ENCODE measurements at regions not wholly inside any gene's neighbourhood (a gene's known extent, or its start where the extent isn't known, plus 50 kb on each side); places are given as distances from the start of the nearest gene placed in this dataset.
A peak's percentile ranks its signal among the peaks of the same experiment; 100 is the strongest.

DNA sequence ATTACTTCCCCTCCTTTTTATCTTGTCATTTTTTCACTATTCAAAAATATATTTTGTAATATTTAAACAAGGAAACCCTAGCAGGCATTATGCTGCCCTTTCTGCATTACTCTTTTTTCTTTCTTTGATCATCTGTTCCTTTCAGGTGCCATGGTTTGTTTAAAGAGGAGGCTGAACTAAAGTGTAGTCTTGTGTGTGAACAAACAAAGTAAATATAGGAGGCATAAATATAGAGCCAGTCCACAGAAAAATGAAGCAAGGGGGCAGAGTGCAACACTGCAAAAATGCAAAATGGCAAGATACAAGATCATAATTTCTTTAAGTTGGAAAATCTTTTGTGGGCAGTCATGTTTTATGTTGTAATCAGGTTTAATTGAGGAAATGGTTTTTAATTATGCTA lies 947.3 kb upstream of the COX7C start:
- DNase-seq = no peak

DNA sequence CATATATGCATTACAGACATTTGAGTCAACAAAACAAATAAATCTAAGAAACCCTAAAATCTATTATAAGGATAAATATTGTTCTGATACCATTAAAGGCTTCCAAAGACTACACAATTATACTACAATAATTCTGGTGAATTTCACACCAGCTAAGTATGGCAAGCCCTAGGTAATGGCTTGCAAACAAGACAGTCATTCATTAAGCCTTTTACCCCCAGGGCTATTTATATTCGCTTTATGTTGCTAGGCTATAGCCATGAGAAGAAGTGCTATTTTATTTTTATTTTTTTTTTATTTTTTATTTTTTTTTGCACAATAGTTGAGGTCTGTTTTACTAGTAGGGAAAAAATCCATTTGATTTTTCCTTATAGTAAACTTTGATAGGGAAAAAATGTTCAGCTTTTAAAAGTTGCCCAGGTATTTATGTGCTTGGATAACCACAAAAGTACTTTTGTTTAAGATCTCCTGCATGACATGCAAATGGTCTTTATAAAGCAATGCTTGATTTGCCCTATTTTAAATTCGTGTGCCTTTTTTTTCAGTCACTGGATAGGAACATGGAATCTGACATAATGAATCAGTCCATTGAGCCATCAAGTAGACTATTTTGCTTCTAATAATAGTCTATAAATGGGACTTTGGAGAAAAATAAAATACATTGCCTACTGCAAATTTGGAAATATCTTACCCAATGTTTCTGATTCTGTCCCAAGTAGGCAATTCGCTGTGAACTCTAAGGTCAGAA lies 946.3 kb upstream of the COX7C start:
- no peak for DNase-seq

DNA sequence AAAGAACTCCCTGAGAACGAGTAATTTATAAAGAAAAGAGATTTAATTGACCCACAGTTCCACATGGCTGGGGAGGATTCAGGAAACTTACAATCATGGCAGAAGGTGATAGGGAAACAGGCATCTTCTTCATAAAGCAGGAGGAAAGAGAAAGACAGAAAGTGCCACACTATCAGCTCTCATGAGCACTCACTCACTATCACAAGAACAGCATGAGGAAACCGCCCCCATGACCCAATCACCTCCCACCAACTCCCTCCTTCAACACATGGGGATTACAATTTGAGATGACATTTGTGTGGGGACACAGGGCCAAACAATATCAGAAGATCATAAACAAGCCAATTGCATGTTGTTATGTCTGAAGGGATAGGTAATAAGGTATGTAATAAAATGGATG lies 935.9 kb upstream of the COX7C start:
- DNase-seq = no peak

DNA sequence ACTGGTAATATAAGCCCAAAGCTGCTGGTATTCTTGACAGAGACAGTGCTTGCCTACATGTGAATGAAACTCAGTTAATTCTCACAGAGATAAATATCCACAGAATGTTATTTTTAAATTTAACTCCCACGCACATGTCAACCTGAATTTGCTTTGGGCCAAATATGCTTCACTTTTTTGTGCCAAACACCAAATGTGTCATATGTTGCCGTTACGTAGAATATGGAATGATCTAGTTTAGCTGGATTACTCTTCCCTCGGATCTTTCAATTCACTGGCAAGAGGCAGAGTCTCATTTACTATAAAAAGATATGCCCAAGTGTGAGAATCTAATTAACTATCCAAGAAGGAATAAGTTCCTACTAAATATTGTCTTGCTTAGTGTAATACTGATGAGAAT lies 933.4 kb upstream of the COX7C start:
- no peak for DNase-seq

DNA sequence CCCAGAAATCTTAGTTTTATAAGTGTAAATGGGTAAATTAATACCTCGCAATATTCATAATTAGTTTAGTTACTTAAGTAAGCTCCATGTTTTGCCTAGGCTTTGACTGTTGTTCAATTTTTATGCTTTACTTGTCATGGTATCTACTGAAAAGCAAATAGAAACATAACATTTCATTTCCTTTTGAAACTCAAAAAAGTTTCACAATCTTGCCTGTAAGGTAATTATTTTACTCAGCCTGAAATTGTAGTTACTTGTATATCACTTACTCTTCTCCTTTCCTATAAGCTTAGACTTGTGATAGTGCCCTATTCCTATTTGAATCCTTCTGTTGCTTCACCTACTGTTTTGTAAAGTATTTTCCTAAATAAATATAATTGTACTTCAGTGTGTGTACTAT lies 914.4 kb upstream of the COX7C start:
- no peak for DNase-seq

DNA sequence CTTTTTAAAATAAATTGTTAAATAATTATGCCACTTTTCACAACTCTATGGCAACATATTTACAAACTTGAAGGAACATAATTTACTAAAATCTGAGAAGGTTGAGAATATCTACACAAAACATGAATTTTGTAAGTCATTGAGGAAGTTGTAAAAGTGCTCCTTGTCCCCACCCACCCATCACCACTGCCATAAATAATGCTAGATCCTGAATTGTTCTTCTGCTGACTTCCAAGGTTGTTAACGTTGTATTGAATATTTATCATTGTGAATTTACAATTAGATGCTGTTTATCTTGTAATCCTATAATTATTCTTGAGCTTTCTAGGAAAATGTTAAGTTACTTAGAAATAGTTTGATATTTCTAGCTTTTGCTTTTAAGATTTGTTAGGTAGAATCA lies 908.0 kb upstream of the COX7C start:
- no peak for DNase-seq

DNA sequence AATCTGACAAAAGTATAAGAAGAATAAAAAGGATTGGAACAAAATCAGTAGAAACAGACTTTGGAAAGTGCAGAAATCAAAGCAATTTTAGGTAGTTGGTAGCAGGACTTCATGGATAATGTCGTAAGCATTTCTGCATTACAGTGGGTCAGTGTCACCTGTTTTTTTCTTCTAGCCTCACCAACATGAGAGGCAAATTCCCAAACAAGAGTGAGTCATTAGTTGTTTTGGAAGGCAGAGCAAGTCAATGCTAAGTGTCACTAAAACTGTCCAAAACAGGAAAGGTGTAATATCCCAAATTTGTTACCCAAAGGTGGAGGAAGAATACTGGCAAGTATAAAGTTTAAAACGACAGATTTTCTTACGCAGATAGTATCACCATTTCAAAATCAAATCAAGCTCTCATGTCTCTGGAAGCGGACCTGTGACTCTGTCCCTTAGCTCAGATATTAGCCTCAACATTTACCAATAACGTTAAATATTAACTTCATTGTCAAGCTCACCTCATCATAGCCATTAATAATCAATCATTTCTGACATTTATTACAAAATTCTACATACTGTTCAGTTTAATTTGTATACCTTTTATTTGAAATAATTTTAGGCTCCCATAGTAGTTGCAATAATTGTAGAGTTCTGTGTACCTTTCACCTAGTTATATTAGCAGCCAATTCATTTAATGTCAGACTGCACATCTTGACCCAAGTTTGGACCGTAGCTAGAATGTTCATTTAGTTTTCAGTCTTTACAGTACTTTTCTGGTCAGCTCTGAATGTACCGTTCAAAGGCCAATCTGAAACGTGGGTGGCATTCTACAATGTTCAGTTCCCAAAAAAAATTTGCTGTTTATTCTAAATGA lies 901.2 kb upstream of the COX7C start:
- DNase-seq = no peak

DNA sequence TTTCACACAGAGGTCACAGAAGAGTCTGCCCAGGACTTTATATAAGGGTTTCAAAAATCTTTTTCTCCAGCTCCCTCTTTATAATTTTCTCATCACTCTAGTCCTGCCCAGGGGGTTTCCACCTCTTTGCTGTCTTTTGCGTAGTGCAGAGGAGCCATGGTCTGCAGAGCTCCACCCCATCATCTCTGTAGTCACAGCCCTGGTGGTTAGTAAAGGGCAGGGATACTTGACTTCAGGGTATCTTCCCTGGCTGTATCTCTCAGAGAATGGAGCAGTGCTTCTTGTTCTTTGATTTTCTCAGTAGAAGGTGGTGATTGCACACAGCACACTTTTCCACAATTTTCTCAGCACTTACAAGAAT lies 900.6 kb upstream of the COX7C start:
- no peak for DNase-seq

DNA sequence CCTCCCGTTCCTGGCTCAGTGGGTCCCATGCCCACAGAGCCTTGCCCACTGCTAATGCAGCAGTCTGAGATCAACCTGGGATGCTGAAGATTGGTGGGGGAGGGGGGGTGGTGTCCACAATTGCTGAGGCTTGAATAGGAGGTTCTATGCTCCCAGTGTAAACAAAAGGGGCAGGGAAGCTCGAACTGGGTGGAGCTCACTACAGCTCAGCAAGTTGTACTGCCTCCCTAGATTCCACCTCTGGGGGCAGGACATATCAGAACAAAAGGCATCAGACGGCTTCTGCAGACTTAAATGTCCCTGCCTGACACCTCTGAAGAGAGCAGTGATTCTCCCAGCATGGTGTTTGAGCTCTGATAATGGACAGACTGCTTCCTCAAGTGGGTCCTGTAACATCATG lies 885.6 kb upstream of the COX7C start:
- no peak for DNase-seq

DNA sequence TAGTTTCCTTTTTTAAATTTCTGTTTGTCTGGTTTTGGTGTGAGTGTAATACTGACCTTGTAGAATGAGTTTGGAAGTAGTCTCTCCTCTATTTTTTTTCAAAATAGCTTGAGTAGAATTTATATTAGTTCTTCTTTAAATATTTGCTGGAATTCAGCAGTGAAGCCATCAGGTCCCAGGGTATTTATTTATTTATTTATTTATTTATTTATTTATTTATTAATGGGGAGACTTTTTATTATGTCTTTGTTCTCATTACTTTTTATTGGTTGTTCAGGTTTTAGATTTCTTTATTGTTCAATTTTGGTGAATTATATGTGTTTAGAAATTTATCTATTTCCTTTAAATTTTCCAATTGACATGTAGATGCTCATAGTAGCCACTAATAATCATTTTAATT lies 875.8 kb upstream of the COX7C start:
- no peak for DNase-seq

DNA sequence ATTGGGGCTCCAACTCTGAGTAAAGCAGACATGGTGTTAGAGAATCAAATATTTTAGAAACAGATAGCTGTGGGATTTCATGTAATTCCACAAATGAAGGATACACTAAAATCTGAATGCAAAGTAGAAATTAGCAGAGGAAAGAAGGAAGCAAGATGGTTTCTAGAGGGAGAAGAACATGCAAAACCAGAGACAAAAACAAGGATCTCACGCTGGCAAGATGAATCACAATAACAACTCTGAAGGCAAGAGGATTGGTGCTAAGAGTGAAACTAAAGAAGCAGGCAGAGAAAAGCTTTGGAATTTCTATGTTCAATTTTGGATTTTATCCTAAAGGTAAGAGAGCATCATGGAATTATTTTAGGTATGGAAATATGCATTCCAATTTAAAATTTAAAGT lies 857.2 kb upstream of the COX7C start:
- no peak for DNase-seq

DNA sequence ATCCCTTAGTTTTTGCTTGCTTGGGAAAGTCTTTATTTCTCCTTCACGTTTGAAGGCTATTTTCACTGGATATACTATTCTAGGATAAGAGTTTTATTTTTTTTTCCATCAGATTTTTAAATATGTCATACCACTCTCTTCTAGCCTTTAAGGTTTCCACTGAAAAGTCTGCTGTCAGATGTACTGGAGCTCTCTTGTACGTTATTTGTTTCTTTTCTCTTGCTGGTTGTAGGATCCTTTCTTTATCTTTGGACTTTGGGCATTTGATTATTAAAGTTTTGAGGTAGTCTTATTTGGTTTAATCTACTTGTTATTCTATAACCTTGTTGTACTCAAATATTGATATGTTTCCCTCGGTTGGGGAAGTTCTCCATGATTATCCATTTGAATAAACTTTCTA lies 848.4 kb upstream of the COX7C start:
- DNase-seq = no peak

DNA sequence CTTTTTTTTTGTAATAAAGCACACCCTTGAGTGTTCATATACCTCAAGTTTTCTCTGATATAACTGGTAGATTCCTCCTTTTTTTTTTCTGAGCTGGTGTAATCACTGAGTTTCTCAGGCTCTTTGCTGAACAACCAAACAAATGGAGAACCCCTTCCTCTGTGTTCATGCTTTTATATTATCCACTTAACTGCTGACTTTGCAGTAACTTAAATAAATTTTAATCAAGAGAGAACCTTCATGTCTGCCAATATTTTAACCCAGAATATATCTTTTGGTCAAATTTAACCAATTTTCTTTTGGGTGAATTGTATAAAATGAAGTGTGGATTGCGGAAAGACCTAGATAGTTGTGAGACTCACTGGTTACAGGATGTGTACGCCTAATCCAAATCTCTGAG lies 833.0 kb upstream of the COX7C start:
- DNase-seq = no peak

DNA sequence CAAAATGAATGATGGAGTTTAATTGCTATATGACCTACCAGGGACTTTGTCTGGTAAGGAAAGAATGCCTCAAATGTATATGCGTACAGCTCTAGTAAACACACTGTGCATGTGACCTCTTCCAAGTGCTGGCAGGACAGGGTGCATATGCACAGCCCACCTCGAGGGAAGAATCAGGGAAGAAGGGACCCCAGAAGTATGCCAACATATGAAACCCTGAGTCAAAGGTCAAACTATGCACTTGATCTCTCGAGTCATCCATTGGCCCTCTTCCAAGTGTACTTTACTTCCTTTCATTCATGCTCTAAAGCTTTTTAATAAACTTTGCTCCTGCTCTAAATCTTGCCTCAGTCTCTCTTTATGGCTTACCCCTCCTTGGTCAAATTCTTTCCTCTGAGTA lies 804.6 kb upstream of the COX7C start:
- no peak for DNase-seq

DNA sequence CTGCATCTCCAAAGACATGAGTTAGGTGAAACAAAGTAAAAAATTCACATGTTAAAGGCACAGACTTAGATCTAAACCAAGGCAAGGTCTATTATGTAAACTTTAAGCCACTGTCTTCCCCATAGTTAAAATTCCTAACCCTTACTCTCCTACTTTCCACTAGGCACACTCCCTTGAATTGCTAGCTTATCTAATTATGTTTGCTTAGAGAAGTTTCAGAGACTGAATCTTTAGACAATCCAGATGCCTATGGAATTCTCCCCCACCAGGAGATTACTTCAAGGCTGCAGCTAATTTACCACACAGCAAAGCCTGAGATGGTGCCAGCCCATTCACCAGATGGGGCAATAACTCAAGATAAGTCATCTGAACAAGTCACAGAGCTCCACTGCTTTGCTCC lies 803.1 kb upstream of the COX7C start:
- no peak for DNase-seq

DNA sequence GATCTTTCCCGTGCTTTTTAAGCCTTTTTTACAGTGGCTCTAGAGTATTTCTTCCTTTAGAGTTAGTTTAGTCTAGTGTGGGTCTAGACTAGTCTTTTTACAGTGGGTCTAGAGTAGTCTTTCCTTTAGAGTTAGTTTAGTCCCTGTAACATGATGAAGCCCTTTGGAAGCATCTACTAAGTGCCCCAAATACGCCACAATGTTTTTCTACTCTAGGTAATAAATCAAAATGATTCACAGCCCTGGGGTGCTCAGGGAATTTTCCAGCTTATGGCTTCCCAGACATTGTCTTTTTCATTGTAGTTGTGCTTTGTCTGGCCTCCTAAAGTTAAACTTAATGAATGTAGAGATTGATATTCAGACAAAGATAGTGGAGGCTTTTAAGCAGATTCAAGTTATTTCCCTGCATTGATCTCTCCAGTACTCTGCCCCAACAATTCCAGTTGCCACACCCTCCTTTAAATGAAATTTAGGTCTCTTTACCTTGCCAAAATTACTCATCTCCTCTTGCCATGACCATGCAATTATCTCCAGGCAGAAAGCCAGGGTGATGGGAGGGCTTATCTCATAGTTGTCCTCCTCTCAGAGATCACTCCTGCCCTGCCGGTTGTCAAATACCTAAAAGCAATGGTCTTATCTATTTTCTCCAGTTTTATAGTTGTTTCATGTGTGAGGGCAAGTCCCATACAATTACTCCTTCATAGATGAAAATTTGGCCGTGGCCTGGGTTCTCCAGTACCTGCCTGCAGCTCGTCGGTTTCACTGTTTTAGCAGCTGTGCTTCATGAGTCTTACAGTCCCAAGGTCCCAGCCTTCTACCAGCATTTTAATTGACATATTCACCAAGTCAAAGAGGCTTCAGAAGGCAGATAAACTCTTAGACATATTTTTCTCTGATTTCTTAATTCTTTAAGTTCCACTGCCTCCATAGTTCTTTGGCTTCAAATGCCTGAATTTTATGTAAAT lies 794.0 kb upstream of the COX7C start:
- peak; percentile 7 for DNase-seq

DNA sequence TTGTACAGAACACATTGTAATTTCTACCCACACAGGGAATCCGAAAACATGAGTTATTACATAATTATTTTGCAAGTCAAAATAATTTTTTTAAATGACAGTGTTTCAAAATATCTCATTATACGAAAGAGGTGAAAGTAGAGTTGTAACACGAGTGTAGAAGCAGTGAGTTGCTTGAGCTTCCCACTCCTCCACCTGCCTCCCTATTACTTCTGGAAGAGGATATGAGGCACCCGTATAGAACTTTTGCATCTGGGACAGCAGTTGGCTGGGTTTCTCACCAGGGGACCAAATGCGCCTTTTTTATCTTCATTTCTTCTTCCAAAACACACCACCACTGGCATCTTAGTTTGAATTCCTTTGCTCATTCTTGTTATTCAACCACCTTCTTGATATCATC lies 779.0 kb upstream of the COX7C start:
- DNase-seq = no peak

DNA sequence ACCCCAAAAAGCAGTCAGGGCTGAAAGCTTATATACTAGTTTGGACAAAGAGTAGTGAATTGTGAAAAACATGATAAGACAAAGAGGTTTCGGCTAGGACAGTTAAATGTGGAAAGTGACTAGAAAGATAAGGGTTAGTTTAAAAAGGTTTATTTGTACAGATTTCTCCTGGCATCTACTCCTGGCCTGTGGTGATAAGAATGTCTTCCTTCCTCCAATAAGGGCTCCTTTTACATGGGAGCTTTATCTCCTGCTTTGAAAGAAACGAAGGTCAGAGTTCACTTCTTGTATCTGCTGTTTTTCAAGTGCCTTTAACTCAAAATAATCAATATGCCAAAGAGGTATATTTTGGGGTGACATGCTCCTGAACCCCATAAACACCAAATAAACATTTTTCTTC lies 776.1 kb upstream of the COX7C start:
- peak; percentile 7 for DNase-seq

DNA sequence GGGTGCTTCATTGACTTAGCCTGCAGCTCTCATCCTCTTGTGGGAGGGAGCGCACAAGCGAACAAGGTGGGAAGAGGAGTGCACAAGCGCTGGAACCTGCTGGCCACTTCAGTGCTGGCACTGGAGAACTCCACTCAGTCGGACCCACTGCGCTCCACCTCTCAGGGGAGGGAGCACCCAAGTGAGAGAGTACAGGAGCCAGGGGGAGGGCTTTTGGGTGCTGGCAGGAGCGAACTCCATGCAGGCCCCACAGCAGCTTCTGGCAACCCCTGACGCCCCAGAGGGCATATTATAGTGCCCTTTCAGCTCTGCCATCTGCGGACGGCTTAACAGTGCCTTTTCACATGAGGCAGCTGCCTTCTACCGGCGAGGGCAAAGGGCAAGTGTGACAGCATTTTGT lies 774.2 kb upstream of the COX7C start:
- DNase-seq = no peak

DNA sequence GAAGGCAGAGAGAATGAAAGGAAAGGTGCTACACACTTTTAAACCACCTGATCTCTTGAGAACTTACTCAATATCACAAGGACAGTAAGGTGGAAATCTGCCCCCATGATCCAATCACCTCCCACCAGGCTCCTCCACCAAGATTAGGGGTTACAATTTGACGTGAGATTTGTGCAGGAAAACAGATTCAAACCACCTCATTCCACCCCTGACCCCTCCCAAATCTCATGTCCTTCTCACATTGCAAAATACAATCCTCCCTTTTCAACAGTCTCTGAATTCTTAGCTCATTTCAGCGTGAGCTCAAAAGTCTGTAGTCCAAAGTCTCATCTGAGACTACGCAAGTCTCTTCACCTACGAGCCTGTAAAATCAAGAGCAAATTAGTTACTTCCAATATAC lies 768.3 kb upstream of the COX7C start:
- no peak for DNase-seq

DNA sequence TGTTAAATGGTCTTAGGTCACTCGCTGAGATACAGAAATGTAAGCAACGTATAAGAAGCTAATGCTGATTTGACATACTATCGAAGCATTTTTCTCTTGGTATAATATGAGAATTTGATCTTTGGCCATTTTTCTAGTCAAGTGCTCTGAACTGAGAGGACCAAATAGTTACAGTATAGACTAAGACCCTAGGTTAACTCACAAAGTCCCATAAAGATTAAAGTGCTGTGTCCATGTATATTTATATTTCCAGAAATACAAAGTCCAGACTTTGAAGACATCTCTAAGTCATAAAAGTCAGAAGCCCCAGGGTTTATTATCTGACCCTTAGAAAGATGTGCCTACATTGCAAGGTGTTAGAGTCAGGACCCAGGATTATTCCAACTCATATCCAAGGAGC lies 752.4 kb upstream of the COX7C start:
- DNase-seq = no peak

DNA sequence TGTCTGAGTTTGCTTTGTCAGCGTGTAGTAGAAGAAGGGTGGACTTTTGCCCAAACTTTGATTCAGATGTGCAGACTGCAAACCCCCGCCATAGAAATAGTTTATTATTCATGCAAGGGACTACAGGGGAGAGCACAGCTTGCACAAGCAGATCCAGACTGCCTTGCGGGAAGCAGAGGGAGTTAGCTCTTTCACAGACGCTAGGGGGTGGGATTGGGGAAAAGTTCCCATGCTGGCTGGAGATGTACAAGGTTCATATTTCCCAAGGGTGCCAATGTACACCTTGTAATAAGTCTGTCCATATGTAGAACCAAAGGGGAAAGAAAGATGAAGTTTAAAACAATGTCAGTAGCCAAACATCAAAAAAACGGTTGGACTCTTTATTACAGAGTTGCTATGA lies 749.7 kb upstream of the COX7C start:
- DNase-seq = no peak

DNA sequence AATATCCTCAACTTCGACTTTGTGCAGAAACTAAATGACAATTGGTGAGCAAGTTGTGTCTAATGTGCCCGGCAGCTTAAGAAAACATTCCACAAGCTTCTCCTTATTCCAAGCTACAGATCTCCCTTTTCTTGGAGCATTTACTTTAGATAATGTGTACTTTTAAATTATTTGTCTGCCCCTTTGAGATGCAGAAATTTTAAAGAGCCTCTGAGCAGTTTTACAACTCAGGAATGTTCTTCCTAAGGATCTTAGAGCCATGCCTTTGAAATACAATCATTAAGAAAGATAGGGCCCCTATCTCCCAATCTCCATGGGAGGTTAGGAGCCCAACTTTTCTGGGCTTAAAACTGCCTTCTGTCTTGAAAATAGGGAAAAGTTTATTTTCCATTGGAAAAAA lies 723.7 kb upstream of the COX7C start:
- no peak for DNase-seq

DNA sequence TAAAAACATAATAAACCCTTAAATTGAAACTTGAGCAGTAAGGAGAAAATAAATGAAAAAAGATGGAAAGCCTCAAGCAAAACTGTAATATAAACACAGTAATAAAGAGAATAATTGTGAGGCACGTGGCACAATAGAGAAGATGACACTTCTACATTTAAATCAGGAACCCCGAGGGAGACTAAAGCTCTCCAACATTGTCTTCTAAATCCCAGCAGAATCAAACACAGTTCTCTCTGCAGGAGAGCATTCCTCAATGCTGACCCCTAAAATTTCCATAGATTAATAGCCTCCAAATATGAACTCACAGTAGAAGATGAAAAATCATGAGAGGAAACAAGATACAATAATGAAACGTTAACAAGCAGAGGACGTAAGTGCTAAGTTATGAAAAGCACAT lies 721.2 kb upstream of the COX7C start:
- DNase-seq = no peak

Measured in hematopoietic multipotent progenitor cell treated with erythropoietin and hydrocortisone succinate and interleukin-3 and kit ligand, for 6 days (in vitro differentiated cells).